SU-DHL-6 (cell line): ENCODE measurements at regions not wholly inside any gene's neighbourhood (a gene's known extent, or its start where the extent isn't known, plus 50 kb on each side); places are given as distances from the start of the nearest gene placed in this dataset.

Experiments
- H2AFZ ChIP-seq: fragments of 200-600 bp; sonication (generic); 2 replicates; pipeline ENCODE4 v1.6.1; 2014; ENCODE audit warnings: low read depth, mild to moderate bottlenecking, moderate library complexity, mixed read lengths, antibody characterized with exemption, low read length; ENCODE audit not compliant: severe bottlenecking
- H3F3A ChIP-seq: fragments of 200-600 bp; shearing (Covaris generic); 2 replicates; pipeline ENCODE4 v1.6.0; 2016; ENCODE audit warnings: antibody characterized with exemption, mild to moderate bottlenecking; ENCODE audit not compliant: insufficient read depth
- H3K27ac ChIP-seq: fragments of 200-600 bp; sonication (generic); 2 replicates; pipeline ENCODE4 v1.5.1; 2016; ENCODE audit warnings: low read depth, mild to moderate bottlenecking, low read length, moderate library complexity, mixed read lengths
- H3K27me3 ChIP-seq: fragments of 200-600 bp; sonication (generic), shearing (Covaris generic); 2 replicates; pipeline ENCODE4 v1.6.0; 2014; ENCODE audit warnings: mild to moderate bottlenecking, low read length
- H3K36me3 ChIP-seq: fragments of 200-600 bp; sonication (generic); 2 replicates; pipeline ENCODE4 v1.6.1; 2014; ENCODE audit warnings: mild to moderate bottlenecking, low read length, mixed read lengths
- H3K4me2 ChIP-seq: fragments of 300-600, 200-600 bp; shearing (Covaris generic), sonication (generic); 2 replicates; pipeline ENCODE4 v1.6.0; 2014; ENCODE audit warnings: low read length, low read depth, mild to moderate bottlenecking; ENCODE audit not compliant: poor library complexity, severe bottlenecking
- H3K4me3 ChIP-seq: fragments of 200-600 bp; sonication (generic); 2 replicates; pipeline ENCODE4 v1.5.1; 2014; ENCODE audit warnings: antibody characterized with exemption, low read length, mild to moderate bottlenecking, mixed read lengths; ENCODE audit not compliant: insufficient read depth, poor library complexity, severe bottlenecking
- H3K79me2 ChIP-seq: fragments of 200-600 bp; sonication (generic); 2 replicates; pipeline ENCODE4 v1.6.1; 2014; ENCODE audit warnings: mild to moderate bottlenecking, low read length, moderate library complexity; ENCODE audit not compliant: insufficient read depth
- H3K9ac ChIP-seq: fragments of 200-600 bp; sonication (generic); 2 replicates; pipeline ENCODE4 v1.7.0; 2014; ENCODE audit warnings: mild to moderate bottlenecking, low read length
- H3K9me2 ChIP-seq: fragments of 200-600 bp; sonication (generic); replicated peaks from 2 replicates; pipeline ENCODE4 v1.6.1; 2014; ENCODE audit warnings: low read length; ENCODE audit not compliant: insufficient read depth
- H3K9me3 ChIP-seq: fragments of 200-600 bp; sonication (generic); 2 replicates; pipeline ENCODE4 v1.6.1; 2014; ENCODE audit warnings: low read length, mixed read lengths; ENCODE audit not compliant: insufficient read depth
- H4K20me1 ChIP-seq: fragments of 200-600 bp; sonication (generic); 2 replicates; pipeline ENCODE4 v1.6.1; 2014; ENCODE audit warnings: low read depth, mild to moderate bottlenecking, antibody characterized with exemption, low read length, moderate library complexity, mixed read lengths
- EZH2phosphoT487 ChIP-seq: fragments of 200-600 bp; sonication (generic), shearing (Covaris generic); conservative IDR thresholded peaks from 2 replicates; pipeline ENCODE4 v1.6.1; 2018; ENCODE audit warnings: mild to moderate bottlenecking, antibody characterized with exemption, low read length, moderate library complexity, mixed read lengths
- TF ChIP-seq, protein P1 (sequence below): fragments of 200-600 bp; sonication (generic); IDR thresholded peaks from one replicate; pipeline ENCODE4 v1.5.1; 2017; ENCODE audit warnings: antibody characterized with exemption, mild to moderate bottlenecking, low read length, moderate library complexity; ENCODE audit not compliant: insufficient read depth, poor library complexity, severe bottlenecking

DNA sequence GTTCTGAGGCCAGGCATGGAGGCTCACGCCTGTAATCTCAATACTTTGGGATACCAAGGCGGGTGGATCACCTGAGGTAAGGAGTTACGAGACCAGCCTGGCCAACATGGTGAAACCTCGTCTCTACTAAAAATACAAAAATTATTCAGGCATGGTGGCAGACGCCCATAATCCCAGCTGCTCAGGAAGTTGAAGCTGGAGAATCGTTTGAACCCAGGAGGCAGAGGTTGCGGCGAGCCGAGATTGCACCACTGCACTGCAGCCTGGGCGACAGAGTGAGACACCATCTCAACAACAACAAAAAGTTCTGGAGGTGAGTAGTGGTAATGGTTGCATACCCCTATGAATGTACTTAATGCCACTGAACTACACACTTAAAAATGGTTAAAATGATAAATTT, 60.3 kb upstream of the SP4 start:
- H3K4me3 ChIP-seq: no peak overlapping the region
- TF ChIP-seq, protein P1, sequence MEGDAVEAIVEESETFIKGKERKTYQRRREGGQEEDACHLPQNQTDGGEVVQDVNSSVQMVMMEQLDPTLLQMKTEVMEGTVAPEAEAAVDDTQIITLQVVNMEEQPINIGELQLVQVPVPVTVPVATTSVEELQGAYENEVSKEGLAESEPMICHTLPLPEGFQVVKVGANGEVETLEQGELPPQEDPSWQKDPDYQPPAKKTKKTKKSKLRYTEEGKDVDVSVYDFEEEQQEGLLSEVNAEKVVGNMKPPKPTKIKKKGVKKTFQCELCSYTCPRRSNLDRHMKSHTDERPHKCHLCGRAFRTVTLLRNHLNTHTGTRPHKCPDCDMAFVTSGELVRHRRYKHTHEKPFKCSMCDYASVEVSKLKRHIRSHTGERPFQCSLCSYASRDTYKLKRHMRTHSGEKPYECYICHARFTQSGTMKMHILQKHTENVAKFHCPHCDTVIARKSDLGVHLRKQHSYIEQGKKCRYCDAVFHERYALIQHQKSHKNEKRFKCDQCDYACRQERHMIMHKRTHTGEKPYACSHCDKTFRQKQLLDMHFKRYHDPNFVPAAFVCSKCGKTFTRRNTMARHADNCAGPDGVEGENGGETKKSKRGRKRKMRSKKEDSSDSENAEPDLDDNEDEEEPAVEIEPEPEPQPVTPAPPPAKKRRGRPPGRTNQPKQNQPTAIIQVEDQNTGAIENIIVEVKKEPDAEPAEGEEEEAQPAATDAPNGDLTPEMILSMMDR: no peak
- no peak for TF ChIP-seq EZH2phosphoT487
- H3K36me3 ChIP-seq: no peaks in the 10 kb centered on the region
- no peak overlapping the region for H3K27ac ChIP-seq
- H3K9ac ChIP-seq: no peak overlapping the region
- no peaks in the 10 kb centered on the region for H3K9me3 ChIP-seq
- H3K79me2 ChIP-seq: no peaks in the 10 kb centered on the region
- no peaks in the 10 kb centered on the region for H3K27me3 ChIP-seq
- H3F3A ChIP-seq: no peaks in the 10 kb centered on the region
- H3K9me2 ChIP-seq: no peaks in the 10 kb centered on the region
- no peak overlapping the region for H2AFZ ChIP-seq
- H3K4me2 ChIP-seq: no peak overlapping the region
- no peaks in the 10 kb centered on the region for H4K20me1 ChIP-seq

DNA sequence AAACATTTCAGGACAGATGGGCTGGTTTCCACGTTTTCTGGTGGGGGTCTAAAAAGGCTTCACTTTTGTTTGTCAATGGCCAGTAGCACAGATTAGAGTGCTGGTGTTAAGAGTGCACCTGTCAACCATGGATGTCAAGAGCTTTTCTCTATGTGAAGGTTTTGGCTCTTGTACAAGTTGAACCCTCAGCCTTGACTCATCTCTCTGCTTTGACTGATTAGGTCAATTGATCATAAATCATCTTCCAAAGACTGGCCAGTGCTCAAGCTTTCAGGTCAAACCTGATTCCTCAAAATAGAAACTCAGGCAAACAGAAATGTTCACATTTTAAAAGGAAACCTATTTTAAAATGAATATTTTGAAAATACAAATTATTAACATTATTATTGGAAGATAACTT, 59.6 kb upstream of the SP4 start:
- Histone ChIP-seq H2AFZ (no peak overlapping the region), H3K27me3 (no peaks in the 10 kb centered on the region), H3K9me3 (no peaks in the 10 kb centered on the region), H3K4me3 (no peak overlapping the region), H3K9ac (no peak overlapping the region), H3K9me2 (no peaks in the 10 kb centered on the region), H3K79me2 (no peaks in the 10 kb centered on the region), H3F3A (no peaks in the 10 kb centered on the region), H3K4me2 (no peak overlapping the region), H3K27ac (no peak overlapping the region), H3K36me3 (no peaks in the 10 kb centered on the region), H4K20me1 (no peaks in the 10 kb centered on the region)
- no peak for TF ChIP-seq EZH2phosphoT487
- TF ChIP-seq, protein P1: no peak

DNA sequence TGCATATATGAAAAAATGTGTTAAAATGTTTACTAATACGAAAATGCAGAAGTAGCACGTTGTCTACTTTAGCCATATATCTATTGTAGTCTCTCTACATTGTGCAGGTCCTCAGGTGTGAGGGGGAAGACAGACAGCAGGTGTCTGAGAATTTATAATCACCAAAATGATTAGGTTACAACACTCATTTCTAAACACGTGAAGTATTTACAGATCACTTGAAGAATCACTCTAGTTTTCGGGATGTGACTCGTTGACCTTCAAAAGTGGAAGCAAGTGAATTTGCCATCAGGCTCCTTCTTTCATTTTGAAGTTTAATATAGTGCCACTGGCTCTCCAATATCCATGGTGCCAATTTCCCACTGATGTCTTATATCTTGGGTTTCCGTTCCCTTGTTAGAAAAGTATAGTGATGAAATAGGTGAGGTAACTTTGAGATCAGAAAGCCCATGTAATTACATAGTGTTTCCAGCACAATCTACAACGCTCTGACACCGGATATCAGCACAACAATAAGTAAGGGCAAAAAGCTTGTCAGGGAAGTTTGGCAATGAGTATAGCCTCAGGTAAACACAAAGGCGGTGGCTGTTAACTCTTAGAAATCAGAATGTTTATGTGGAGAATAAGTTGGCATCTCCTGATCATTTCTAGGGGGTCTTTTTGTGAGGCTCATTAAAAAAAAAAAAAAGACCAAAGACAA, 57.5 kb upstream of the SP4 start:
- no peaks in the 10 kb centered on the region for H3F3A ChIP-seq
- H3K36me3 ChIP-seq: no peaks in the 10 kb centered on the region
- no peak overlapping the region for H2AFZ ChIP-seq
- no peaks in the 10 kb centered on the region for H3K79me2 ChIP-seq
- no peak overlapping the region for H3K9ac ChIP-seq
- no peaks in the 10 kb centered on the region for H4K20me1 ChIP-seq
- no peak for TF ChIP-seq EZH2phosphoT487
- TF ChIP-seq, protein P1: no peak
- no peaks in the 10 kb centered on the region for H3K9me2 ChIP-seq
- H3K27ac ChIP-seq: no peak overlapping the region
- H3K4me3 ChIP-seq: no peak overlapping the region
- H3K27me3 ChIP-seq: no peaks in the 10 kb centered on the region
- no peak overlapping the region for H3K4me2 ChIP-seq
- no peaks in the 10 kb centered on the region for H3K9me3 ChIP-seq
